Smooth muscle cell (in vitro differentiated cells): ENCODE measurements at regions not wholly inside any gene's neighbourhood (a gene's known extent, or its start where the extent isn't known, plus 50 kb on each side); places are given as distances from the start of the nearest gene placed in this dataset.

Experiments used
- DNase-seq: peaks from one replicate; lab custom pipeline; 2025; ENCODE audit not compliant: unreplicated experiment; lab: John Stamatoyannopoulos, UW
- H2AFZ ChIP-seq: fragments of 200-600 bp; sonication (generic); 2 replicates; pipeline ENCODE4 v1.6.0; 2016; ENCODE audit warnings: antibody characterized with exemption, low read depth, mild to moderate bottlenecking
- H3F3A ChIP-seq: fragments of 200-600 bp; sonication (generic); 2 replicates; pipeline ENCODE4 v1.6.0; 2017; ENCODE audit warnings: antibody characterized with exemption, low read depth
- H3K27ac ChIP-seq: fragments of 200-600 bp; sonication (generic); 2 replicates; pipeline ENCODE4 v1.5.1; 2016; ENCODE audit warnings: low read depth, mild to moderate bottlenecking
- H3K27me3 ChIP-seq: fragments of 200-600 bp; sonication (generic); 2 replicates; pipeline ENCODE4 v1.6.1; 2016; ENCODE audit warnings: low read depth, mild to moderate bottlenecking
- H3K36me3 ChIP-seq: fragments of 200-600 bp; sonication (generic); 2 replicates; pipeline ENCODE4 v1.5.1; 2016; ENCODE audit warnings: low read depth
- H3K4me1 ChIP-seq: fragments of 200-600 bp; sonication (generic); 2 replicates; pipeline ENCODE4 v1.5.1; 2016; ENCODE audit warnings: low read depth
- H3K4me2 ChIP-seq: fragments of 200-600 bp; sonication (generic); 2 replicates; pipeline ENCODE4 v1.6.0; 2016; ENCODE audit warnings: mild to moderate bottlenecking
- H3K4me3 ChIP-seq: fragments of 200-600 bp; sonication (generic); 2 replicates; pipeline ENCODE4 v1.5.1; 2016; ENCODE audit warnings: mild to moderate bottlenecking
- H3K79me2 ChIP-seq: fragments of 200-600 bp; sonication (generic); 2 replicates; pipeline ENCODE4 v1.6.0; 2016; ENCODE audit warnings: low read depth, mild to moderate bottlenecking
- H3K9ac ChIP-seq: fragments of 200-600 bp; sonication (generic); 2 replicates; pipeline ENCODE4 v1.6.0; 2016; ENCODE audit warnings: low read depth
- H3K9me3 ChIP-seq: fragments of 200-600 bp; sonication (generic); replicated peaks from 2 replicates; pipeline ENCODE4 v1.5.1; 2016; ENCODE audit warnings: low read depth
- H4K20me1 ChIP-seq: fragments of 200-600 bp; sonication (generic); 2 replicates; pipeline ENCODE4 v1.6.0; 2016; ENCODE audit warnings: low read depth
- CTCF ChIP-seq: fragments of 200-600 bp; sonication (generic); IDR thresholded peaks from 2 replicates; pipeline ENCODE4 v1.5.1; 2017; ENCODE audit warnings: borderline replicate concordance, mild to moderate bottlenecking, antibody characterized with exemption; ENCODE audit not compliant: insufficient read depth, poor library complexity, severe bottlenecking
- WGBS: methylation state at CpG from one replicate; pipeline ENCODE4 v1.1.7; 2016; ENCODE audit warnings: low lambda C conversion rate; 5-methylcytosine and 5-hydroxymethylcytosine counted together

DNA sequence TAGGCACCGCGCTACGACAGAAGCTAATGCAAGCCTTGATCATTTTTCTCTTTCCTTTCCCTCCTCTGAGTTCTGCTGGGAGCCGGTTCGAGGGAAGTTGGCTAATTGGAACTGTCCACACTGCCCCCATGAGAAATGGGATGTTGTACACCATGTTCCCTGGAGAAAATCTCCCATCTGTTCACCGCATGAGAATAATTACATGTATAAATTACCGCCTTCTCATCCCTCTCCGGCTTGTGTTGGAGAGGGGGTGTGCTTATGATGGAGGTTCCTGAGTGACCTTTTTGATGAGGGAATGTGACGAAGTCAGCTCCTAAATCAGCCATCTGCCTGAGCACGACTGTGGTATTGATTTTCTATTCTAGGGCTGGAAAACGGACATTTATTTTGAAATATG, 320.2 kb upstream of the SULF2 start:
- Histone ChIP-seq H3K4me2 (no peak overlapping the region), H3F3A (no peaks in the 10 kb centered on the region), H3K4me3 (no peak overlapping the region), H3K4me1 (no peaks in the 10 kb centered on the region), H3K9ac (no peak overlapping the region), H3K36me3 (no peaks in the 10 kb centered on the region), H4K20me1 (no peaks in the 10 kb centered on the region), H3K79me2 (no peaks in the 10 kb centered on the region), H3K27me3 (no peaks in the 10 kb centered on the region), H3K9me3 (no peaks in the 10 kb centered on the region), H3K27ac (no peak overlapping the region), H2AFZ (no peak overlapping the region)
- no peak for TF ChIP-seq CTCF
- no peak for DNase-seq
- 97% methylated on average over 11 of the region's 11 CpGs for WGBS

DNA sequence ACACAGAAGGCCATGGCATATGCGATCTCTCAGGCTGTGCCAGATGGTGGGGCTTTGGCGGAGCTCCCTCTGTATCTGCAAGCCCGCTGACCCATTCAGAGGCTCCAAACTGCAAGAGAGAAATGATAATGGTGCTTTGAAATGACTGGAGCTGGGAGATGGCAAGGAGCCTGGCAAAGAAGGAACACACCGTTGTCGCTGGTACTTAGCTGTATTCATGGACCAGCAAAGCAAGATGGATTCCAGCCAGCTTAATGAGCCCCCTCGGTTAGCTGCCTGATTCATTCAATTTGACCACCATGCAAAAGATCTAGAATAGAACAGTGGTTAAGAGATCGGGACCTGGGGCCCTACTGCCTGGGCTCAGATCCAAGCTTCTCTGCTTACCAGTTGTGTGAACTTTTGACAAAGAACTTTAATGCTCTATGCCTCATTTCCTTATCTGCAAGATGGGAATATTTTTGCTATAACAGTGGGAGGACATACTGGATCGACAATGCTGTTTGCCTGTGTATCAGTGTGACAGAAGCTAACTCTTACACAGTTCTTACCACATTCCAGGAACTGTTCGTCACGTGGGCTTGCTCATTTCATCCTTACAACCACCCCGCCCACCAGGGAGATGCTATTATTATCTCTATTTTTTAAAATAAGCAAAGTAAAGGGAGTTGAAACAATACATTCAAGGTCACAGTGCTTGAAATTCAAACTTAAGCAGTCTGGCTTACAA, 317.8 kb upstream of the SULF2 start:
- no peak overlapping the region for H2AFZ ChIP-seq
- no peaks in the 10 kb centered on the region for H3K4me1 ChIP-seq
- no peak overlapping the region for H3K27ac ChIP-seq
- H3K9me3 ChIP-seq: no peaks in the 10 kb centered on the region
- no peak for TF ChIP-seq CTCF
- no peaks in the 10 kb centered on the region for H3K36me3 ChIP-seq
- 67% methylated on average over 11 of the region's 11 CpGs for WGBS
- DNase-seq: no peak
- no peaks in the 10 kb centered on the region for H3K27me3 ChIP-seq
- H3F3A ChIP-seq: peaks cover 11% of the 10 kb centered on the region
- peaks cover 4% of the 10 kb centered on the region for H4K20me1 ChIP-seq
- no peak overlapping the region for H3K4me3 ChIP-seq
- H3K79me2 ChIP-seq: no peaks in the 10 kb centered on the region
- no peak overlapping the region for H3K9ac ChIP-seq
- no peak overlapping the region for H3K4me2 ChIP-seq

DNA sequence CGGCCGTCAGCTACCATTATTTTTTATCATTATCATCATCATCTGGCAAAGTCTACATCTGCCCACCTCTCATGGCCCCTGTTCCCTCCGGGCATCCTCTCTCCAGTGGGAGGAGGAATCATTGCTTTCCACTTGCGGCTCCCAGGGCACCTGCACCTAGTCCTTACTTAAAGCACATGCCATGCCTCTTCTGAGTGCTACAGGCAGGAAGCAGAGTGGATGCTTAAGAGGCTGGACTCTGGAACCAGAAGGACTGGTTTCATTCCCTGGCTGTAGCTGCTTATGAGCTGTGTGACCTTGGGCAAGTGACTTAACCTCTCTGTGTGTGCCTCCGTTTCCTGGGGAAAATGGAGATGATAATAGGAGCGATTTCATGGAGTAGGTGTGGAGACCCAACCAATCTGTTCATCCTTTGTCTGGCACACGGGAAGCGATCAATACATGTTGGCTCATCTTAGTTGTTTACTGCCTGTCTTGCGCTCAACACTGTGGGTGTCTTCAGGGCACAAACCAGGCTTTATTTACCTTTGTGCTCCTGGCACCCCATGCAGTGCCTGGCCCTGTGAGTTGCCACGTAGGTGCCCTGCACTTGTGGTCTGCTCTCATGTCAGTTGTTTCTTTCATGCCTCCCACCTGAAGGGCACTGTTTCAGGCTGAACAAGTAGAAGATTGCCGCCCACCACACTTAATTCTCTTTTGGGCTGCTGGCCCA, 317.0 kb upstream of the SULF2 start:
- Histone ChIP-seq H3K79me2 (no peaks in the 10 kb centered on the region), H3K27me3 (no peaks in the 10 kb centered on the region), H3K4me3 (no peak overlapping the region), H3K9me3 (no peaks in the 10 kb centered on the region), H3K4me1 (no peaks in the 10 kb centered on the region), H3F3A (peaks cover 19% of the 10 kb centered on the region), H3K36me3 (no peaks in the 10 kb centered on the region), H3K4me2 (no peak overlapping the region), H2AFZ (no peak overlapping the region), H4K20me1 (peaks cover 4% of the 10 kb centered on the region), H3K27ac (no peak overlapping the region), H3K9ac (no peak overlapping the region)
- WGBS: 96% methylated on average over 11 of the region's 11 CpGs
- no peak for TF ChIP-seq CTCF
- DNase-seq: no peak

DNA sequence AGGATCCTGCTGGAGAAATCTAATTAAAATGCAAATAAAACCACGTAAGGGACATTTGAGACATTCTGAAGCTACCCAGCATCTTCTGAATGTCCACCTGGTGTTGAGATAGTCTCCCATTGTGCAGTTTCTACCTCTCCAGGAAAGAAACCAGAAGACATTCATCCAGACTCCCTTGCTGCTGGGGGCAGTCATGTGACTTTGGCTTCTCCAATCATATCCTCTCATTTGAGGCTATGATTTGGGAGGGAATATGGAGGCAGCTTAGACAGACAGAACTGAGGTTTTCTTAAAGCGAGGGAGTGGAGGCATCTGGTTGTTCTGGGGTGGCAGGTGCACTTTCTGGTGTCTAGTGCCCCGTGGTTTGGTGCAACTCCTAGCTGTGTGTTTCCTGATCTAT, 315.2 kb upstream of the SULF2 start:
- Histone ChIP-seq H3K4me3 (no peak overlapping the region), H3K4me2 (no peak overlapping the region), H2AFZ (no peak overlapping the region), H3K9me3 (no peaks in the 10 kb centered on the region), H3K36me3 (no peaks in the 10 kb centered on the region), H3F3A (peaks cover 19% of the 10 kb centered on the region), H3K9ac (no peak overlapping the region), H3K4me1 (no peaks in the 10 kb centered on the region), H3K79me2 (no peaks in the 10 kb centered on the region), H3K27me3 (no peaks in the 10 kb centered on the region), H4K20me1 (peaks cover 4% of the 10 kb centered on the region), H3K27ac (no peak overlapping the region)
- no peak for DNase-seq
- no peak for TF ChIP-seq CTCF
- 92% methylated on average over 3 of the region's 3 CpGs for WGBS
